GM18511 (cell line): ENCODE measurements at regions not wholly inside any gene's neighbourhood (a gene's known extent, or its start where the extent isn't known, plus 50 kb on each side); places are given as distances from the start of the nearest gene placed in this dataset.
A peak's percentile ranks its signal among the peaks of the same experiment; 100 is the strongest.
"Not testable (repeated sequence)": the region's sequence is repeated elsewhere in the genome, so short reads cannot be mapped to it uniquely, and the experiment has no call there.

ENCODE experiments used
- ATAC-seq: cut with Tn5 transposase; IDR thresholded peaks from one replicate; pipeline ENCODE4 v1.9.1; 2021; ENCODE audit warnings: mild to moderate bottlenecking, moderate library complexity; ENCODE audit not compliant: unreplicated experiment

- no peak for ATAC-seq
Measured at GRCh38 chr10:26952094-26952493, 91.3 kb upstream of the ABI1 start.

DNA sequence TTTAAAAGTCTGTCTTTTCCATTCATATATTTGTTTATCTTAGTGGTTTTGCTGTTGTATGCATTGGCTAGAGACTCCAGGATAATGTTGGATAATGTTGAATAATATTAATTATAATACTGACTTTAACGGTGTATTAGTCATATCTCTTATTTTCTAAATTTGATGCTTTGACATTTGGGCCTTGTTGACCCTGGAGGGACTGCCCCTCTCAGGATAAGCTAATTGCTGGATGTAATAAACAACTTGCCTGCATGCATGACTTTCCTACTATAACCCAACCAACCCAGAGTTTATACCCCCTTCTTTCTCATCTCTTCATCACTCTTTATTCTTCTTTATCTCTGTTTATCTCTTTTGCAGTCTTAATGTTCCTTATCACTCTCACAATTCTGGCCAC lies 90.9 kb upstream of the ABI1 start:
- ATAC-seq: no peak

DNA sequence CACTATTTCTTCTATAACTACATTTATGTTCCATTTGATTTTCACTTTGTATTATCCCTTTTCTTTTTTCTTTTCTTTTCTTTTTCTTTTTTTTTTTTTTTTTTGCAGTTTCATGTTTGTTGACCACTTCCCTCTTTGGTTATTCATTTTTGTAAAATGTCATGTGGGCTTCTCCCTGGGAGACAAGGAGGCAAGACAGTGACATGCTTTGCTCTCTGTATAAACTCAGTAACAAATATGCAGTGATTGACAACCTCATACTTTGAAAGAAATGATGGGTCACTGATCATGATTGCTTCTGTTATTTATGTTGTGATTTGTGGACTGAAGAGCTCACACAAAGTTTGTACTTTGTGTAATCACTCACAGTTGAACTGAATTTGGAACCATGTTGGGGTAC lies 90.2 kb upstream of the ABI1 start:
- peak; percentile 88 for ATAC-seq

GRCh38 chr10:26946102-26946811 lies 85.5 kb upstream of the ABI1 start:
- no peak for ATAC-seq

DNA sequence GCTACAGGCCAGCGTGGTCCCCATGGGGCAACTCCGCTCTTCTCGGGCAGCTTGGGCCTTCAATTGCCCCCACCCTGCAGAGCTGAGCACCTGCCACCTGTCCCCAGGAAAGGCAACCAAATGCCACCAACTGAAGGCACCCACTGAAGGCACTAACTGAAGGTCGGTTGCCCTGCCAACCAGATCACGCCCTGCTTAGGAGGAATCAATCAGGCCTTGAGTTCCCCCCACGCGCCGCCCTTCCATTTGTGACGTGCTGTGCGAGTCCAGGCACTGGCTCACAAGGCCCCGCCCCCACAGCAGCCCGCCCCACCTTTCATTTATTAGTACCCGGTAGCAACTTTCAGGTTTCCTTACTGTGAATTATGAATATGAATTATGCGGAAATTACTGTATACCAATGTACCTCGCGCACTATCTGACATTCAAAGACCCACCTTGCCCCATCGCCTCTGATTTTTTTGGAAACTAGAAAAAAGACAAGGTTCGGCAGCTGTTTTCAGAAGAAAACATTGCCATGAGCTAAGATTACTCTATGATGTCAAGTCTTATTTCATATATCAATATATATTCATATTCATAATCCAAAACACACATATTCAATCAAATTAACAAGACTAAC lies 83.6 kb upstream of the ABI1 start:
- no peak for ATAC-seq

DNA sequence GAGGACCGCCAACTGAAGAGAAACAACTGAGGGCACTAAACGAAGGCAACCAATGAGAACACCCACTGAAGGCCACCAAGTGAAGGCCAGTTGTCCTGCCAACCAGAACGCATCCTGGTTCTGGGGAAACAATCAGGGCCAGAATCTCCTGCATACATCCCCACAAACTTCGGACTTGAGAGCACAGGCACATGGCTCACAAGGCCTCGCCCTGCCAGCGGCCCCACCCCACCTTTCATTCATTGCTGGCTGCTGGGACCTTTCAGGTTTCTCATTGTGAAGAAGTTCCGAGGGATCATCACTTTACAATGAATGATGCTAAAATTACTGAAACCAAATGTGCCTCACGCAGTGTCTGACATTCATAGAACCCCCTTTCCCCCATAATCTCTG lies 79.2 kb upstream of the ABI1 start:
- no peak for ATAC-seq

DNA sequence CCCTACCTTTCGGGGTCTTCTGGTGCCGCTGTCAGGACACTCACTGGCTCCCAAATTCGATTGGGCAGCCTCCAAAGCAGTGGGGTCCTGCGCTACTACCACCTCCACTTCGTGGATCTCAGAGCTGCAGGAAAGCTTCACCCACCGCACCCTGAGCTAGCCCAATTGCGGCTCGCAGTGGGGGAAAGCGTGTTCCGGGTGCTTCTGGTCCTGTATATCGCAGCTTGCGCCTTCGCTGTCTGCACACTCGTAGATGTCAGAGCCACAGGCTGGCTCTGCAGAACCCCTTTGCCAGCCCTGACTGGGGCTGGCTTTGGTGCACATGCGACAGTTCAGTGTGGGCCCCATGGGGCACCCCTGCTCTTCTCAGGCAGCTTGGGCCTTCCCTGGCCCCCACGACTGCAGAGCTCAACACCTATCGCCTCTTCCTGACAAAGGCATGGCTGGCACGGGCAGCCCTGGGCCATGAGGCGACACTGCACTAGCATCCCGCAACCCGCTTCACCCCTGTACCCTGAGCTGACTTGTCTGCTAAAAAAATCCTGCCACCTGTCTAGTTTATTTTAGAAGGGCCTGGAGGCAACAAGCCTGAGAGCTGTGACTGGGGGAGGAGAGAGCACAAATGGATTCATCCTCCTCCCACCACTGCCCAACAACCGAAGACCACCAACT lies 78.7 kb upstream of the ABI1 start:
- ATAC-seq: no peak

GRCh38 chr10:26938578-26938977 lies 77.8 kb upstream of the ABI1 start:
- no peak for ATAC-seq

DNA sequence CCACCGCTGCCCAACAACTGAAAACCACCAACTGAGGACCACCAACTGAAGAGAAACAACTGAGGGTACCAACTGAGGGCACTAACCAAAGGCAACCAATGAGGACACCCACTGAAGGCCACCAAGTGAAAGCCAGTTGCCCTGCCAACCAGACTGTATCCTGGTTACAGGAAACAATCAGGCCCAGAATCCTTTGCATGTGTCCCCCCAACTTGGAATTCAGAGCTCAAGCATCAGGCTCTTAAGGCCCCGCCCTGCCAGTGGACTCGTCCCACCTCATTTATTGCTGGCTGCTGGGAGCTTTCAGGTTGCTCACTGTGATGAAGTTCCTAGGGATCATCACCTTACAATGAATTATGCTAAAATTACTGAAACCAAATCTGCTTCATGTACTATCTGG lies 76.6 kb upstream of the ABI1 start:
- no peak for ATAC-seq

DNA sequence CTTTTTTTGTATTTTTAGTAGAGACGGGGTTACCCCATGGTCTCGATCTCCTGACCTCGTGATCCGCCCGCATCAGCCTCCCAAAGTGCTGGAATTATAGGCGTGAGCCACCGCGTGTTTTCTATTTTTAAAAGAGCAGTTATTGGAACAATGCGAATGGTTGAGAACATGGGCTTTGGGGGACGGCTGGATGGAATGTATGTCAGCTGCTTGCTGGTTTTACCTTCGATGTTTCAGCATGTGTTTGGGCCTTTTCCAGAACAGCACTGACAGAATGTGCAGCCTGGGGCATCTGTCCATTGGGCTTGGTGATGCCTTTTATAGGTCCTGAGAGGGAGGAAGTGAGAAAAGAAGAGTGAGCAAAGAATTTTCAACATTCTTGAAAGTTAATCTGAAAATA lies 73.4 kb upstream of the ABI1 start:
- not testable (repeated sequence) for ATAC-seq

DNA sequence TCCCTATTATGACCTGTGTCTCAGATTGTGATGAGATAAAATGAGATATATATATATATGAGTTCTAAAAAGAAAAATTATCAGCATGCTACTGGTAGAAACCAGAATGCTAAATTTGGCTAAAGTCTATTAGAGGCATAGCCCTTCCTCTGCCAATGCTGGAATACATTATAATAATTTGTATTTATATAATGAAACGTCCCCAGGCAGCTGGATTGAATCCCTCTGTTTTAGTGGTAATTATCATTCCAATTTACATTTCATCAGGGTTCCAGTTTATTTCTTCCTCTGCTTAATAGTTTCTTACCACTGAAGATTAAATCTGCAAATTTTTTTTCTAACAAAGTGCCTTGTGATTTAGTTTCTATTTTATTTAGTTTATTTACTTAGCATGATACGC lies 71.8 kb upstream of the ABI1 start:
- ATAC-seq: no peak

- ATAC-seq: peak; percentile 98
Measured at GRCh38 chr10:26931223-26931622, 70.5 kb upstream of the ABI1 start.

- not testable (repeated sequence) for ATAC-seq
Measured at GRCh38 chr10:26922824-26923223, 62.1 kb upstream of the ABI1 start.

GRCh38 chr10:26919156-26919860 lies 58.5 kb upstream of the ABI1 start:
- ATAC-seq: not testable (repeated sequence)

- no peak for ATAC-seq
Measured at GRCh38 chr10:26914898-26915297, 54.1 kb upstream of the ABI1 start.

GRCh38 chr10:26911811-26912461 lies 51.2 kb upstream of the ABI1 start:
- ATAC-seq: peak; percentile 80
